ENCODE measurements at regions not wholly inside any gene's neighbourhood (a gene's known extent, or its start where the extent isn't known, plus 50 kb on each side); places are given as distances from the start of the nearest gene placed in this dataset.

DNA sequence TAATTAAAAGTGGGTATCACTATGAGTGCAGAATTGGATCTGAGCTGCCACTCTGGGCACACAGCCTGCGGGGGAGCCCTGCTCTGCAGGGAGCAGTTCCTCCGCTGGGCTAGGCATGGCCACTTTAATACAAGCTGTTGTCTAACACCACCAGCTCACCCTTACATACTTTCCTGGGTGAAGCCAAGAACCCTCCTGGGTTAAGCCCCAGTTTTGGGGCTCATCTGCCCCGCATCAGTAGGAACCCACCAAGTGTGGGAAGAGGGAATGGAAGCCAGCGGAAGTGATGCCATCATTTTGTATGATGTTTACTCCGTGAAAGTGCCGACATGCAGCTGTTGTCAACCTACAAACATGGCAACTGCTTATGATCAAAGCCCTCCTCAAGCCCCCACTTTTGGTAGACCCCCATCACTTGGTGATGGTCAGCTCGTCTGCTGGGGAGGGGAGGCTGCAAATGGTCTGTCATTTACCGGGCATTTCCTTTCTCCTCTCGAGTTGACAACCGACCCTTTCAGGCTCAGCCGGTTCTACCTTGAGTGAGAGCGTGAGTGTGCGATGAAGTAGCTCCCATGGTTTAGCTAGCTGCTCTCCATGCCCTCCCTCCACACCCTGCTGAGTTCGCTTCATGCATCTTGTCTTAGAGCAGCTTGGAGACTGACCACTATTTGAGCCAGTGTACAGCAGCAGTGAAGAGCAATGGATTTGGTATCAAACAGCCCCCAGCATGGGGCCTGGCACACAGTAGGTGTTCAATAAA is 95.3 kb upstream of the IER5L start:
- H3K27me3 ChIP-seq, result no peaks in the 10 kb centered on the region
- no peak overlapping the region for H3K4me3 ChIP-seq
- DNase-seq (peak in 3 of 5 donors; percentile 2 to 7 (median 4)), ATAC-seq (no peak)
- H3K27ac ChIP-seq, result no peak overlapping the region
- intact Hi-C loops (cut with DNase I), result no loop called here
- no peak for TF ChIP-seq POLR2A (IDR thresholded peaks at IDR 0.05)
- TF ChIP-seq, protein P1, sequence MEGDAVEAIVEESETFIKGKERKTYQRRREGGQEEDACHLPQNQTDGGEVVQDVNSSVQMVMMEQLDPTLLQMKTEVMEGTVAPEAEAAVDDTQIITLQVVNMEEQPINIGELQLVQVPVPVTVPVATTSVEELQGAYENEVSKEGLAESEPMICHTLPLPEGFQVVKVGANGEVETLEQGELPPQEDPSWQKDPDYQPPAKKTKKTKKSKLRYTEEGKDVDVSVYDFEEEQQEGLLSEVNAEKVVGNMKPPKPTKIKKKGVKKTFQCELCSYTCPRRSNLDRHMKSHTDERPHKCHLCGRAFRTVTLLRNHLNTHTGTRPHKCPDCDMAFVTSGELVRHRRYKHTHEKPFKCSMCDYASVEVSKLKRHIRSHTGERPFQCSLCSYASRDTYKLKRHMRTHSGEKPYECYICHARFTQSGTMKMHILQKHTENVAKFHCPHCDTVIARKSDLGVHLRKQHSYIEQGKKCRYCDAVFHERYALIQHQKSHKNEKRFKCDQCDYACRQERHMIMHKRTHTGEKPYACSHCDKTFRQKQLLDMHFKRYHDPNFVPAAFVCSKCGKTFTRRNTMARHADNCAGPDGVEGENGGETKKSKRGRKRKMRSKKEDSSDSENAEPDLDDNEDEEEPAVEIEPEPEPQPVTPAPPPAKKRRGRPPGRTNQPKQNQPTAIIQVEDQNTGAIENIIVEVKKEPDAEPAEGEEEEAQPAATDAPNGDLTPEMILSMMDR (IDR thresholded peaks at IDR 0.05), result no peak
- peaks cover 0 to 22% (median 0%) of the 10 kb centered on the region in 12 donors for H3K4me1 ChIP-seq
- 93 to 97% (median 95%) methylated on average over 14 of the region's 14 CpGs for WGBS, 4 donors
- H3K9me3 ChIP-seq, result no peaks in the 10 kb centered on the region
- H3K36me3 ChIP-seq, result no peaks in the 10 kb centered on the region

DNA sequence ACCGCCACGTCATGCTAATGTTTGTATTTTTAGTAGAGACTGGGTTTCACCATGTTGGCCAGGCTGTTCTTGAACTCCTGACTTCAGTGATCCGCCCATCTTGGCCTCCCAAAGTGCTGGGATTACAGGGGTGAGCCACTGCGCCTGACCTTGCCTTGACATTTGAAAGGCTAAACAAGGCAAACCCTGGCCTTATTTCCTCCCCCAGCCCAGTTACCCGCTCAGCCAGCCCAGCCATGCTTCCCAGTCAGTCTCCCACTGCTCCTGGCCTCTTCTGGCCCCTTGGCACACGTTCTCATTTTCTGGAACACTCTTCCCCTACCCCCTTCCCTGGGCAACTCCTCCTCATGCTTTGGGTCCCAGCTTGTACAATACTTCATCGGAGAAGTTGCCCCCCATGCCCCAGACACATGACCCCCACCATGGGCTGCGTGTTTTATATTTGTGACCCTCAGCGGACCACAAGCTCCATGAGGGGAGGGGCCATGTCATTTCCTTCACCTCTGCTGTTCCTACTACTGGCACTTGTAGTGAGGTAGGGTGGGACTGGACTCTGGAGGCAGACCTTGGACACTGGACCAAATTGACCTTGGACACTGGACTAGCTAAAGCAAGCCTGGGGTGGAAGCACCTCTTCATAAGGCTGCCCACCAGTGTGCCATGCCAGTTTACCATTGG is 94.4 kb upstream of the IER5L start:
- H3K4me1 ChIP-seq, result peaks cover 0 to 22% (median 0%) of the 10 kb centered on the region in 12 donors
- no peaks in the 10 kb centered on the region for H3K27me3 ChIP-seq
- H3K4me3 ChIP-seq, result no peak overlapping the region
- 89 to 95% (median 92%) methylated on average over 9 of the region's 9 CpGs for WGBS, 4 donors
- intact Hi-C loops (cut with DNase I), result no loop called here
- no peaks in the 10 kb centered on the region for H3K36me3 ChIP-seq
- no peaks in the 10 kb centered on the region for H3K9me3 ChIP-seq
- DNase-seq, result peak in 2 of 5 donors; percentile 6
- TF ChIP-seq, protein P1 (IDR thresholded peaks at IDR 0.05), result no peak
- no peak for TF ChIP-seq POLR2A (IDR thresholded peaks at IDR 0.05)
- H3K27ac ChIP-seq, result no peak overlapping the region
- ATAC-seq, result no peak

DNA sequence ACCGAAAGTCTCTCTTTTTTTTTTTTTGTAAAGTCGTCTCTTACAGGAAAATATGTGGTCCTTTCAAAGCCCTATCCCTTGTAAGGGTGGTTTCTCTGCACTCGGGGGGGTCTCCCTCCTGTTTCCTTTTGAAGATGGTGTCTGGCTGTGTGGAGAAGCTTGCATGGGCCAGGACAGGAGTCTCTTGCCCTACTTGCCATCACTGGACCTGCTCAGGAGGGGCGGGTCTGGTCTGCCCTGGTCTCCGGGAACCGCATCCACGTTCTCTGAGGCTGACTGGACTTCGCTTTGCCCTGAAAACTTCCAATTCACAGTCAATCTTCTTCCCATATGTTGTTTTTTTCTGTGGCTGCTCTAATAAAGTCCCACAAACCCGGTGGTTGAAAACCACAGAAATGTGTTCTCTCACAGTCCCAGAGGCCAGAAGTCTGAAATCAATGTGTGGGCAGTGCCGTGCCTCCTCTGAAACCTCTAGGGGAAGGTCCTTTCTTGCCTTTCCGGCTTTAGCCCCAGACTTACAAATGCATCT is 92.9 kb upstream of the IER5L start:
- peak overlapping the region in 1 of 12 donors; percentile 1 for H3K4me3 ChIP-seq
- peaks cover 0 to 22% (median 0%) of the 10 kb centered on the region in 12 donors for H3K4me1 ChIP-seq
- no peaks in the 10 kb centered on the region for H3K36me3 ChIP-seq
- DNase-seq (peak in 1 of 5 donors; percentile 6), ATAC-seq (no peak)
- WGBS, 4 donors, result 63 to 69% (median 65%) methylated on average over 11 of the region's 11 CpGs
- peak overlapping the region in 2 of 12 donors; percentile 29 to 30 for H3K27ac ChIP-seq
- H3K27me3 ChIP-seq, result no peaks in the 10 kb centered on the region
- no peaks in the 10 kb centered on the region for H3K9me3 ChIP-seq
- intact Hi-C loops (cut with DNase I), result no loop called here
- TF ChIP-seq, protein P1 (IDR thresholded peaks at IDR 0.05), result no peak
- TF ChIP-seq POLR2A (IDR thresholded peaks at IDR 0.05), result no peak

DNA sequence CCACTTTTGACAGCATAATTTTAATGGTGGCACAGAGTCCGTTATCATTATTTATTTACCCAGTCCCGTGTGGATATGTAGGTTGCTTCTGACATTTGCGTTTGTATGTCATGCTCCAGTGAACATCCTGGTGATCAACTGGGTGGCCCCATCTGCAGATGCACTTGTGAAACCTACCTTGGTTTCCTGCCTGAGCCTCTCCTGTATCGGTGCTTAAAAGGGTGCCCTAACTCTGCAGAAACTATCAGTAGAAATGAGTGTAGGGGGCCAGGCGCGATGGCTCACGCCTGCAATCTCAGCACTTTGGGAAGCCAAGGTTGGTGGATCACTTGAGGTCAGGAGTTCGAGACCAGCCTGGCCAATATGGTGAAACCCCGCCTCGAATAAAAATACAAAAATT is 92.1 kb upstream of the IER5L start:
- no peak for DNase-seq
- intact Hi-C loops (cut with DNase I), result no loop called here
- H3K27ac ChIP-seq, result peak overlapping the region in 1 of 12 donors; percentile 29
- WGBS, 4 donors, result 92 to 97% (median 95%) methylated on average over 10 of the region's 10 CpGs
- peaks cover 0 to 22% (median 0%) of the 10 kb centered on the region in 12 donors for H3K4me1 ChIP-seq
- no peak for ATAC-seq
- no peaks in the 10 kb centered on the region for H3K27me3 ChIP-seq
- TF ChIP-seq, protein P1 (IDR thresholded peaks at IDR 0.05), result no peak
- TF ChIP-seq POLR2A (IDR thresholded peaks at IDR 0.05), result no peak
- no peaks in the 10 kb centered on the region for H3K36me3 ChIP-seq
- H3K9me3 ChIP-seq, result no peaks in the 10 kb centered on the region
- H3K4me3 ChIP-seq, result no peak overlapping the region

All from heart left ventricle (tissue), 16 donors.